ENCODE measurements at regions not wholly inside any gene's neighbourhood (a gene's known extent, or its start where the extent isn't known, plus 50 kb on each side); places are given as distances from the start of the nearest gene placed in this dataset.
"Not testable (repeated sequence)": the region's sequence is repeated elsewhere in the genome, so short reads cannot be mapped to it uniquely, and the experiment has no call there.

GRCh38 chr5:38678697-38679096 lies 122.3 kb upstream of the LIFR start:
- TF ChIP-seq CTCF (conservative IDR thresholded peaks at IDR 0.05; ENCODE audit: low read length); EZH2phosphoT487 (IDR thresholded peaks at IDR 0.05; ENCODE audit: borderline replicate concordance): not testable (repeated sequence)
